ENCODE measurements at regions not wholly inside any gene's neighbourhood (a gene's known extent, or its start where the extent isn't known, plus 50 kb on each side); places are given as distances from the start of the nearest gene placed in this dataset.

DNA sequence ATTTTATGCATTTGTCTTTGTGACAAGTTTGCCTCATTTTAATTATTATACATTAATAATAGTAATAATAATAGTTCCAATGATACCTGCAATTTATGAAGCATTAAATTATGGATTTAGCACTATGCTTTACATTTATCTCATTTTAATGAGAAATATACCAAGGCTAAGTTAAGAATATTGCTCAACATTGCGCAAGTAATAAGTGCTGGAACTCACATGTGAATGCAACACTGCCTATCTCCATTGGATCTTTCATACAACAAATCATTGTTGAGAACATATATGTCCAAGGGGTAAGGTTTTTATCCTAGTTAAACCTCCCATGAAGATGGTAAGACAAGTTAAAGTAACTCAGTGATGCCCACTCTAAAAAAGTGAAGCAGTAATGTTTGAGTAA, 703.7 kb upstream of the SOX9 start:
- TF ChIP-seq, protein P1, sequence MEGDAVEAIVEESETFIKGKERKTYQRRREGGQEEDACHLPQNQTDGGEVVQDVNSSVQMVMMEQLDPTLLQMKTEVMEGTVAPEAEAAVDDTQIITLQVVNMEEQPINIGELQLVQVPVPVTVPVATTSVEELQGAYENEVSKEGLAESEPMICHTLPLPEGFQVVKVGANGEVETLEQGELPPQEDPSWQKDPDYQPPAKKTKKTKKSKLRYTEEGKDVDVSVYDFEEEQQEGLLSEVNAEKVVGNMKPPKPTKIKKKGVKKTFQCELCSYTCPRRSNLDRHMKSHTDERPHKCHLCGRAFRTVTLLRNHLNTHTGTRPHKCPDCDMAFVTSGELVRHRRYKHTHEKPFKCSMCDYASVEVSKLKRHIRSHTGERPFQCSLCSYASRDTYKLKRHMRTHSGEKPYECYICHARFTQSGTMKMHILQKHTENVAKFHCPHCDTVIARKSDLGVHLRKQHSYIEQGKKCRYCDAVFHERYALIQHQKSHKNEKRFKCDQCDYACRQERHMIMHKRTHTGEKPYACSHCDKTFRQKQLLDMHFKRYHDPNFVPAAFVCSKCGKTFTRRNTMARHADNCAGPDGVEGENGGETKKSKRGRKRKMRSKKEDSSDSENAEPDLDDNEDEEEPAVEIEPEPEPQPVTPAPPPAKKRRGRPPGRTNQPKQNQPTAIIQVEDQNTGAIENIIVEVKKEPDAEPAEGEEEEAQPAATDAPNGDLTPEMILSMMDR (IDR thresholded peaks at IDR 0.05; ENCODE audit: insufficient read depth, low read length, poor library complexity, severe bottlenecking), result no peak
- TF ChIP-seq EZH2phosphoT487 (conservative IDR thresholded peaks at IDR 0.05; ENCODE audit: low read length), result no peak
